ENCODE measurements at regions not wholly inside any gene's neighbourhood (a gene's known extent, or its start where the extent isn't known, plus 50 kb on each side); places are given as distances from the start of the nearest gene placed in this dataset.

DNA sequence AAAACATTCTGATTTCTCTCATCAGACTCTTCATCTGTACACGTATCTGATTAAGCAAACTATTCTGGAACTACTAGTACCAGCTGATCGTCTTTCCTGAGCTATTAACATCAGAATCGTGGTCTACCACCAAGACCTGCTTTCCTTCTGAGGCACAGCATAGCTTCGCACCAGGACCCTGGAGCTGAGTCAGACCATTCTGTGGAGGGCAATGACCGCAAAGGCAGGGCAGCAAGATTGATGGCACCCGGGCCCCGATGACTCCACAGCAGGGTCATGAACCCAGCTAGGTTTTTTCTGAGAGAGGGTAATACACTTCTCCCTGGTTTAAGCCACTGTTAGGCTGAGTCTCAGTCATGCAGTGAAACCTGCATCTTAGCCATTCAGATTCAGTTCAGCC lies 158.7 kb upstream of the GPR12 start:
- TF ChIP-seq, protein P1, sequence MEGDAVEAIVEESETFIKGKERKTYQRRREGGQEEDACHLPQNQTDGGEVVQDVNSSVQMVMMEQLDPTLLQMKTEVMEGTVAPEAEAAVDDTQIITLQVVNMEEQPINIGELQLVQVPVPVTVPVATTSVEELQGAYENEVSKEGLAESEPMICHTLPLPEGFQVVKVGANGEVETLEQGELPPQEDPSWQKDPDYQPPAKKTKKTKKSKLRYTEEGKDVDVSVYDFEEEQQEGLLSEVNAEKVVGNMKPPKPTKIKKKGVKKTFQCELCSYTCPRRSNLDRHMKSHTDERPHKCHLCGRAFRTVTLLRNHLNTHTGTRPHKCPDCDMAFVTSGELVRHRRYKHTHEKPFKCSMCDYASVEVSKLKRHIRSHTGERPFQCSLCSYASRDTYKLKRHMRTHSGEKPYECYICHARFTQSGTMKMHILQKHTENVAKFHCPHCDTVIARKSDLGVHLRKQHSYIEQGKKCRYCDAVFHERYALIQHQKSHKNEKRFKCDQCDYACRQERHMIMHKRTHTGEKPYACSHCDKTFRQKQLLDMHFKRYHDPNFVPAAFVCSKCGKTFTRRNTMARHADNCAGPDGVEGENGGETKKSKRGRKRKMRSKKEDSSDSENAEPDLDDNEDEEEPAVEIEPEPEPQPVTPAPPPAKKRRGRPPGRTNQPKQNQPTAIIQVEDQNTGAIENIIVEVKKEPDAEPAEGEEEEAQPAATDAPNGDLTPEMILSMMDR (IDR thresholded peaks at IDR 0.05; ENCODE audit: low read depth, low read length, poor library complexity, severe bottlenecking): no peak
- no peak for TF ChIP-seq EZH2phosphoT487 (IDR thresholded peaks at IDR 0.05; ENCODE audit: borderline replicate concordance, low read length)

All from DOHH2 (cell line).